RKO (cell line): ENCODE measurements at regions not wholly inside any gene's neighbourhood (a gene's known extent, or its start where the extent isn't known, plus 50 kb on each side); places are given as distances from the start of the nearest gene placed in this dataset.
A peak's percentile ranks its signal among the peaks of the same experiment; 100 is the strongest.

Experiments
- DNase-seq: peaks from one replicate; pipeline ENCODE4 v3.0.0-alpha.2; 2016; ENCODE audit warnings: low spot score

DNA sequence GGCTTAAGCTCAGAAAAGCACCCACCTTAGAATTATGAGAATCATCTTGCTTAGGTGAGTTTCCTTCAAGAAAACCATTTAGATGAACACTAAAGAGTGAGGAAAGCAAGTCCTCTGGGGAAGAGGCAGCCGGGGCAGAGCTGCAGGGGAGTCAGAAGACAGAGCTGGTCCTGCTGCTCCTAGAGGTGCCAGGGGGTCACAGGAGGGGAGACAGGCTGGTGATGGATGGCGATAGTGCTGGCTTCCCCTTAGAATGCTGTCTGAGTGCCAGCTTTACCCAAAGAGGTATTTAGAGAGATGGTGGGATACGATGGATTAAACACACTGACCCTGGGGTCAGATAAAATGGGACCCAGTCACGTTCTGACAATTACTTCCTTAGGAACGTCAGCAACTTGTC, 269.4 kb downstream of the TDRD15 start:
- no peak for DNase-seq

DNA sequence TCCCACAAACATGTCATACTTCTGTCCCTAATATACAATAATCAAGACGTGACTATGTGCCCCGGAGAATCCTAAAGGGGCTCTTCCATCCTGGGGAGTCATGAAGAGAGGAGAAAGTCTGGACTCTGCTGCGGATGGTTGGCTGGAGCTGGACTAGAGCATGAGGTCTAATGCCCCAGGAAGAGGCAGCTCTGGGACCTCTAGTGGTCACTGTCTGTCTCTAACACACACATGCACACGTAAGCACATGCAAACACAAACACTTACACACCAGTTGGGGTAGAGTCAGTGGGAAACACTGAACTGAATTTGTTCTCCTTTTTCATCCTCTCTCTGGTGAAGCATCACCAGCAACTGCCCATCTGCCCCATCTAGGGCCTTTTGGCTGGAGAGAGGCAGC, 271.6 kb downstream of the TDRD15 start:
- DNase-seq = peak; percentile 9

DNA sequence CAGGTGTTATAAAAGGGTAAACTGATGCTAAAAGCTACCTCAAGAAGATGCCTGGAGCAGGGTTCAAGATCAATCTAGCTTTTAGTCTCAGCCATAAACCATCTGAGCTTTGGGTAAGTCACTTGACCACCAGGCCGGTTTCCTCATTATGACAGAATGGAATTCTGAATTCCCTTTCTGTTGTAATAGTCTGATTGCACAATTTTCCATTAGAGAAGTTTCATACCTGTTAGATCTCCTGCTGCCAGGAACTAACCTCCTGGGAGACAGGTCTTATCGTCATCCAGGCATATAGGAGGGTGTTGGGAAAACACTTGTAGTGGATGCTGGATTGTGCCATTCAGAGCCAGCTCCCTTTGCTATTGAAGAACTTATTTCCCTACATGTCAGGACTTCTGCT, 272.5 kb downstream of the TDRD15 start:
- DNase-seq = no peak

- DNase-seq = no peak
Observed at GRCh38 chr2:21401022-21401698, 277.4 kb downstream of the TDRD15 start.

GRCh38 chr2:21404137-21404536, 280.4 kb downstream of the TDRD15 start:
- no peak for DNase-seq

DNA sequence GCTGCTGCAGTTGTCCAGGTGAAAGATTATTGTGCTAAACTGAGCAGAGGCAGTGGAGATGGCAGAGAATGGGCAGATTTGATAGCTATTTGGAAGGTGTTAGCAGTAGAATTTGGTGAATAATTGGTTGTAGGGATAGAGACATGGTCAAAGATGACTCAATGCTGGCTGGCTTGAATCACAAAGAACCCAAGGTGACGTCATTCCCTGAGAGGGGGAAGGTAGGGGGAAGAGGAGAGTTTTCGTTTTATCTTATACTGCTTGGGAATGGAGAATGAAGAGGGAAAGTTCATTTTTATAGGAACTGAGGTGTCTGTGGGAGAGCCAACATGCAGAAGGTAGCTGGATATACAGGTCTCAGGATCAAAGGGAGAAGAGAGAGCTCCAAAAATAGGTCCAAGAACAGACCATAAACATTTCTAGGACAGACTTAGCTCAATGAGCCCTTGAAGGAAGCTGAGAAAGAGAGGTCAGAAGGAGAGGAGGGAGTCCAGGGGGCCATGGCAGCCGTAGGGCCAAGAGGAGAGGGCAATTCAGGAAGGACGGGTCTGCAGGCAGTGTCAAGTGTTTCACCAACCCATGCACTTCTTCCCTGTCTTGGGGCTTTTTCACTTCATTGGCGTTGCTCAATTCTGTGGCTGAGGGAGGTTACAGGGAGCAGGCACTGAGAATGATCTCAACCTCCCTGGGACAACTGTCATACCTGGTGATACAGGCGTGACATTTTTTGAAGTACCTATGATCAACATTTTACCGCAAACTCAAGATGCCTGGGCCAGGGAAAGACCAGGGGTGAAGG, 281.3 kb downstream of the TDRD15 start:
- peak; percentile 29 for DNase-seq

GRCh38 chr2:21406386-21406785, 282.6 kb downstream of the TDRD15 start:
- no peak for DNase-seq

DNA sequence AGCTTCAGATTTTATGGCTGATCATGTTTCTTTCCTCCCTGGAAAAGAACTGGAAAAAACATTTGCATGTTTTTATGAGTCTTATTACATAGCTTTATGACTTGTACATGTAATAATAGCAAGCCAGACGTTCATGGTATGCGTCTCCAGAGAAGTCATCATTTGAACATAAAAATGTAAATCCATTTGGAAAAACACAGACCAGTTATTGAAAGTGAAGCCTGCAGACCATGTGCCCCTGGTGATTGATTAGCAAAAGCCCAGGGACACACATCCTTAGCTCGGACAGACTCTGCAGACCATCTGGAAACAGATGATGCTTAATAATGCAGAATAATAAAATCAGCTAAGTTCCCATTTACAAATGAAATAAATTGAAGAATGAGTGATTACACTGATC, 283.1 kb downstream of the TDRD15 start:
- no peak for DNase-seq

GRCh38 chr2:21407851-21408250, 284.1 kb downstream of the TDRD15 start:
- no peak for DNase-seq

DNA sequence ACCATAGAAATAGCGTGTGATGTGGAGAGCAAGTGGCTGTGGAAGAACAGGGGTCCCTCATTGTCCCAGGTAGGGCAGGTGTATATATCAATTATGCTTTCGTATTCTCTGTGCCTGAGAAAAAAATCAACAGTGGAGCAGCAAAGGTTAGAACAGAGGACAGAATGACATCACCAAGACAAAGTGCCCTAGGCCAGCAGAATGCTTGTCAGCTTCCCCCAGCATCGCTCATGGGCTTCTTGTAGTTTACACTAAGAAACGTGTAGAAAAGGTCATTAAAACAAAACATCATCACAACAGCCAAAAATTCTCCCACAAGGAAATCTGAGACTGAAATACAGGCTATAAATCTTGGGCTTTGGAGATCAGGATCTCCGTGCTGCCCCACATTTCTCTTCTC, 288.0 kb downstream of the TDRD15 start:
- no peak for DNase-seq

DNA sequence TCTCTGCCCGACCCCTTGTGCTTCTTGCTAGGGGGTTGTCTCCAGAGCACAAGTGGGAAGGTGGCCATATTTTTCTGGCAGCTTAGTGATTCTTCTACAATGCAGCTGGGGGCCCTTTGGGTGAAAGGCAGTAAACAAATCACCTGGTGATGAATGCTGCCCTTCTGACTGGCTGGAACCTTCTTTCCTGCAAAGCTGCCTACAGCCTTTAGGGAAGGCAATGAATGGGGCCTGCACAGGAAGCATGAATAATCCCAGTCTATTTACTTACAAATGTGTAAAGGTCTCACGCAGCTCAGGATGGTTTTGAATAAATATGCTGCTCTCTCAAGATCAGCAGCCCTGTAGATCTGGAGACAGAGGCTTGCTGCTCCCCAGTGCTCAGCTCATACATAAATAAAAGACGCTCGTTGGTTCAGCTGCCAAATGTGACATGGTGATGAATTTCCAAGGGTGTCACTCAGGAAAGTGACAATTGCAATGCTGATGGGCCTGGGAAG, 289.2 kb downstream of the TDRD15 start:
- DNase-seq = no peak

DNA sequence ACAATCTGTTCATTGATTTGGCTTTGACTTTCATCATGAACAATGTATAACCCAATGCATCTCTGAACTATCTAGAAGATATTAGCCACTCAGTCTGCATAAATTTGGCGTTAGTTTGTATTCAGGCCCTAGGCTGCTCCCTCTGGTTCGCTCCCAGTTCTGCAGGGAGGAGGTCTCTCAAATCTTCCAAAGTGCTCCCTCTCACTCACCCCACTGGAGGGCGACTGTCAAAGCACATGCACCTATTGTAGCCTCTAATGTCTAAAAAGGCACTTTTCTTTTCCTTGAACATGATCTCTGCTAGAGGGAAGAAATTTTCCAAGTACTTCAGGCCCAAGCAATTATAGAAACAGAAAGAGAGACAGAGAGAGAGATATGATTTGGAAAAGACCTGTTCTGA, 291.5 kb downstream of the TDRD15 start:
- peak; percentile 4 for DNase-seq

DNA sequence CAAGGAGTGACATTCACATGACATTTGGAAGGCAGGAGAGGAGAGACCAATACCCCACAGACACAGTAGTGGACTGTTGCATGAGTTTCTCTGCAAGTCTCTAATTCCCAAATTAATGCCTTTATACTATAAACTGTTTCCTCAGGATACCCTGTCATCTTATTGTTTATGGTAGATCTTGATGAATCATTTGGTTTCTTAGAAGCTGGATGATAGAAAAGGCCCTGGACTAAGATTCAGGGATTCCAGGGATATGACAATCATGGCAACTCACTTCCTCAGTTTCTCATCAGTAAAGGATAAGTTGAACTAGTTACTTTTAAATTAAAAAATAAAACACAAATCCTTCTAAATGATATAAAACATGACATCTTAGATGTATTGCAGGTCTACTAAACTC, 292.5 kb downstream of the TDRD15 start:
- no peak for DNase-seq

DNA sequence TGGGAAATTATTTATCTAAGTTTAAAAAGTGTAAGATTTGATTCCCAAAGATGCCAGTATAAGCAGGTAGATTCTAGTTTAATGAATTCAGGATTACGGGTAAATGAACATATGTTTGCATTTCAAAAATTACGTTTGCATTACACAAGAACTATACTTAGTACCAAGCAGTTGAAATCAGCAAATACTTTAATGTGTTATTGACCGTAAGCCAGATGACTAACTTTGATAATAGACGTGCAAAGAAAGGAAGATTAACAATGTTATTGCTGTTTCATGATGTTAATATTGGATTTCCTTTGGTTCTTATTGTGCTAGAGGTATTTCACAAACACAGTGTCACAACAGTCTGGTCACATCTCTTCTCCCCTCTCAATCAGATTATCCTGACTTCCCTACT, 294.7 kb downstream of the TDRD15 start:
- DNase-seq = no peak

- DNase-seq = no peak
Observed at GRCh38 chr2:21420553-21421335, 297.0 kb downstream of the TDRD15 start.

DNA sequence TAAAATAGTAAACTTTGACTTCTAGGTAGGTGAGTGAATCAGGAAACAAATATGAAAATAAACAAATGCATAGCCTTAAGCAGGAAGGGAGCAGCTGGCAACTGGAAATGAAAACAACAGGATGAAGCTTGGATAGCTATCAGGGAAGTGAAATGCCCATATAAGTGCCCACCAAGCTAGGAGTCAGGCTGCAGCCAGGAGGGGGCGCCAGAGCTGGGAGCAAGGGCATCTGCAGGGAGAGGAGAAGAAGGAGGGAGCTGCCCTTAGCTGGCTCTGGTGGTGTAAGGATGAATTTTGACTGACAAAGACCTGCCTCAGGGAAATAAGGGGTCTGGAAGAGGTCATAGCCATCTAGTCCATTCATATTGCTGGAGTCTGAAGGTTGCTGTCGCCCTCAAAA, 298.3 kb downstream of the TDRD15 start:
- DNase-seq = peak; percentile 8

- DNase-seq = no peak
Observed at GRCh38 chr2:21422724-21423522, 299.2 kb downstream of the TDRD15 start.

DNA sequence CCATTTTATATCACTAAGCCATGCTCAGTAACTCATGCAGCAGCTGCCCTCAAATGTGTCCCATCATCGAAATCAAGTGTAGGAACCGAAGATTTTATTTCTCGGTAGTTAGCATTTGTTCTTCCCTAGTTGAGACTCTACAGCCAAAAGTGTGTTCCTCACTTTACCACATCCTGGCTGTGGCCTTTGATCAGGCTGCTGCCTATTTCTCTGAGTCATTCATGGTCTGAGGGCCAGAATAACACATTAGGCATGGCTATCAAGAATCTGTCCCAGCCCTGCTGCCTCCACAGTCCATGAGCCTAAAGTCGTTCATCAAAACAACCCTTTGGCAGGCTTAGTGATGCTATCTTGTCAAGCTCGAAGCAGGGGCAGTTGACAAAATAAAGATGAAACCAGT, 300.1 kb downstream of the TDRD15 start:
- no peak for DNase-seq

DNA sequence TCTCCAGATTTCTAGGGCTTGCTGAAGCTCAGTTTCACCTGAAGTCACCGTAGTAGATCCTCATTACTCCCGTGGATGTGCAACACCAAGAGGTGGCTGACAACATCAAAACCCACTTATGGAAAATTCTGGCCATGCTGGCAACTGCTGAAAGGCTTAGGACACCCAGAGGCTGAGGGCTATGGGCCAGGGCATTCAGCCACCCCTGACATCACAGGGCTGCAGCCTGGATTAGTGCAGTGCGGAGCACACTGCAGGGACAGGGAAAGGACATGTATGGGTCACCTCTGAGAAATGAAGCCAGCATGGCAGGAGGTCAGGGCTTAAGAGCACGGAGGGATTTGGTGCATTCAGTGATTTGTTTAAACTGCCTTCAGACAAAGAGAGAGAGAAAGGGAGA, 300.6 kb downstream of the TDRD15 start:
- DNase-seq = no peak

GRCh38 chr2:21427606-21428005, 303.8 kb downstream of the TDRD15 start:
- no peak for DNase-seq

DNA sequence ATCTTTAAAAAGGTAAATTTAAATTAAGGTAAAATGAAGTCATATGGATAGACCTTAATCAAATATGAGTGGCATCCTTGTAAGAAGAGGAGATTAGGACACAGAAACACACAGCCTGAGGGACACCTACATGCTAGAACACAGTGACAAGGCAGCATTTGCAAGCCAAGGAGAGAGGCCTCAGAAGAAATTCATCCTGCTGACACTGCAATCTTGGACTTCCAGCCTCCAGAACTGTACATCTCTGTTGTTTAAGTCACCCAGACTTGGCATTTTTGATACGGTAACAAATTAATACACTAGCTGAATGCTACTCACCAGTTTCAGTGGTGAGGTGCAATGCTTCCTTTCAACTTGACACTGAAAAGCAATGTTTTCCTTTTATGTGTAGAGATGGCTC, 305.0 kb downstream of the TDRD15 start:
- no peak for DNase-seq

GRCh38 chr2:21429747-21430146, 306.0 kb downstream of the TDRD15 start:
- no peak for DNase-seq
